AG10803 (cell line): ENCODE measurements at regions not wholly inside any gene's neighbourhood (a gene's known extent, or its start where the extent isn't known, plus 50 kb on each side); places are given as distances from the start of the nearest gene placed in this dataset.

Experiments
- DNase-seq: peaks from one replicate; pipeline ENCODE4 v3.0.0; 2010; ENCODE audit warnings: low read depth
- H3K4me3 ChIP-seq: 2 replicates; pipeline ENCODE4 v1.5.1; 2011; ENCODE audit warnings: mild to moderate bottlenecking, low read length, control low read depth
- CTCF ChIP-seq: conservative IDR thresholded peaks from 2 replicates; pipeline ENCODE4 v1.5.1; 2011; ENCODE audit warnings: mild to moderate bottlenecking, low read length, control low read depth, inconsistent platforms

GRCh38 chr15:69513986-69514385, 61.4 kb downstream of the RPLP1 start:
- H3K4me3 ChIP-seq, result no peak overlapping the region
- no peak for DNase-seq
- TF ChIP-seq CTCF, result no peak

- TF ChIP-seq CTCF, result no peak
- no peak overlapping the region for H3K4me3 ChIP-seq
Observed at GRCh38 chr15:69515508-69515907, 62.9 kb downstream of the RPLP1 start.

GRCh38 chr15:69515926-69516325, 63.3 kb downstream of the RPLP1 start:
- TF ChIP-seq CTCF, result no peak

More at GRCh38 chr15:69515508-69515907, 62.9 kb downstream of the RPLP1 start:
- DNase-seq, result no peak

GRCh38 chr15:69517052-69517451, 64.4 kb downstream of the RPLP1 start:
- H3K4me3 ChIP-seq, result no peak overlapping the region
- no peak for TF ChIP-seq CTCF
- no peak for DNase-seq

More at GRCh38 chr15:69515926-69516325, 63.3 kb downstream of the RPLP1 start:
- DNase-seq, result no peak
- no peak overlapping the region for H3K4me3 ChIP-seq

GRCh38 chr15:69518806-69519205, 66.2 kb downstream of the RPLP1 start:
- no peak for DNase-seq
- no peak overlapping the region for H3K4me3 ChIP-seq
- TF ChIP-seq CTCF, result no peak

- H3K4me3 ChIP-seq, result no peak overlapping the region
- TF ChIP-seq CTCF, result no peak
- DNase-seq, result no peak
Observed at GRCh38 chr15:69520067-69520466, 67.4 kb downstream of the RPLP1 start.

GRCh38 chr15:69522361-69522760, 69.7 kb downstream of the RPLP1 start:
- no peak overlapping the region for H3K4me3 ChIP-seq
- TF ChIP-seq CTCF, result no peak
- no peak for DNase-seq
